Smooth muscle cell (in vitro differentiated cells): ENCODE measurements at regions not wholly inside any gene's neighbourhood (a gene's known extent, or its start where the extent isn't known, plus 50 kb on each side); places are given as distances from the start of the nearest gene placed in this dataset.

Experiments used
- DNase-seq: peaks from one replicate; lab custom pipeline; 2025; ENCODE audit not compliant: unreplicated experiment; lab: John Stamatoyannopoulos, UW
- H2AFZ ChIP-seq: fragments of 200-600 bp; sonication (generic); 2 replicates; pipeline ENCODE4 v1.6.0; 2016; ENCODE audit warnings: antibody characterized with exemption, low read depth, mild to moderate bottlenecking
- H3F3A ChIP-seq: fragments of 200-600 bp; sonication (generic); 2 replicates; pipeline ENCODE4 v1.6.0; 2017; ENCODE audit warnings: antibody characterized with exemption, low read depth
- H3K27ac ChIP-seq: fragments of 200-600 bp; sonication (generic); 2 replicates; pipeline ENCODE4 v1.5.1; 2016; ENCODE audit warnings: low read depth, mild to moderate bottlenecking
- H3K27me3 ChIP-seq: fragments of 200-600 bp; sonication (generic); 2 replicates; pipeline ENCODE4 v1.6.1; 2016; ENCODE audit warnings: low read depth, mild to moderate bottlenecking
- H3K36me3 ChIP-seq: fragments of 200-600 bp; sonication (generic); 2 replicates; pipeline ENCODE4 v1.5.1; 2016; ENCODE audit warnings: low read depth
- H3K4me1 ChIP-seq: fragments of 200-600 bp; sonication (generic); 2 replicates; pipeline ENCODE4 v1.5.1; 2016; ENCODE audit warnings: low read depth
- H3K4me2 ChIP-seq: fragments of 200-600 bp; sonication (generic); 2 replicates; pipeline ENCODE4 v1.6.0; 2016; ENCODE audit warnings: mild to moderate bottlenecking
- H3K4me3 ChIP-seq: fragments of 200-600 bp; sonication (generic); 2 replicates; pipeline ENCODE4 v1.5.1; 2016; ENCODE audit warnings: mild to moderate bottlenecking
- H3K79me2 ChIP-seq: fragments of 200-600 bp; sonication (generic); 2 replicates; pipeline ENCODE4 v1.6.0; 2016; ENCODE audit warnings: low read depth, mild to moderate bottlenecking
- H3K9ac ChIP-seq: fragments of 200-600 bp; sonication (generic); 2 replicates; pipeline ENCODE4 v1.6.0; 2016; ENCODE audit warnings: low read depth
- H3K9me3 ChIP-seq: fragments of 200-600 bp; sonication (generic); replicated peaks from 2 replicates; pipeline ENCODE4 v1.5.1; 2016; ENCODE audit warnings: low read depth
- H4K20me1 ChIP-seq: fragments of 200-600 bp; sonication (generic); 2 replicates; pipeline ENCODE4 v1.6.0; 2016; ENCODE audit warnings: low read depth
- CTCF ChIP-seq: fragments of 200-600 bp; sonication (generic); IDR thresholded peaks from 2 replicates; pipeline ENCODE4 v1.5.1; 2017; ENCODE audit warnings: borderline replicate concordance, mild to moderate bottlenecking, antibody characterized with exemption; ENCODE audit not compliant: insufficient read depth, poor library complexity, severe bottlenecking
- WGBS: methylation state at CpG from one replicate; pipeline ENCODE4 v1.1.7; 2016; ENCODE audit warnings: low lambda C conversion rate; 5-methylcytosine and 5-hydroxymethylcytosine counted together

- no peak overlapping the region for H2AFZ ChIP-seq
- H3K4me3 ChIP-seq: no peak overlapping the region
- no peak overlapping the region for H3K9ac ChIP-seq
- no peaks in the 10 kb centered on the region for H3K27me3 ChIP-seq
- H3K27ac ChIP-seq: no peak overlapping the region
- no peaks in the 10 kb centered on the region for H3F3A ChIP-seq
- H3K4me1 ChIP-seq: peaks cover 13% of the 10 kb centered on the region
- H3K79me2 ChIP-seq: no peaks in the 10 kb centered on the region
- H3K36me3 ChIP-seq: no peaks in the 10 kb centered on the region
- 88% methylated on average over 7 of the region's 7 CpGs for WGBS
- no peak for TF ChIP-seq CTCF
- no peak overlapping the region for H3K4me2 ChIP-seq
- H4K20me1 ChIP-seq: no peaks in the 10 kb centered on the region
- no peaks in the 10 kb centered on the region for H3K9me3 ChIP-seq
- no peak for DNase-seq
These were observed 52.0 kb upstream of the RPL11 start for GRCh38 chr1:23639460-23640095.

GRCh38 chr1:23638786-23639241 is 52.8 kb upstream of the RPL11 start:
- no peak overlapping the region for H3K27ac ChIP-seq
- no peak for TF ChIP-seq CTCF
- H3F3A ChIP-seq: no peaks in the 10 kb centered on the region
- H3K4me1 ChIP-seq: peaks cover 13% of the 10 kb centered on the region
- H4K20me1 ChIP-seq: no peaks in the 10 kb centered on the region
- H3K9ac ChIP-seq: no peak overlapping the region
- no peaks in the 10 kb centered on the region for H3K27me3 ChIP-seq
- H3K9me3 ChIP-seq: no peaks in the 10 kb centered on the region
- DNase-seq: no peak
- 55% methylated on average over 5 of the region's 5 CpGs for WGBS
- no peak overlapping the region for H3K4me2 ChIP-seq
- no peaks in the 10 kb centered on the region for H3K36me3 ChIP-seq
- H3K79me2 ChIP-seq: no peaks in the 10 kb centered on the region
- H2AFZ ChIP-seq: no peak overlapping the region
- H3K4me3 ChIP-seq: no peak overlapping the region

GRCh38 chr1:23638188-23638619 is 53.4 kb upstream of the RPL11 start:
- no peaks in the 10 kb centered on the region for H3K36me3 ChIP-seq
- no peak overlapping the region for H3K4me3 ChIP-seq
- 67% methylated on average over 4 of the region's 4 CpGs for WGBS
- H3K27me3 ChIP-seq: no peaks in the 10 kb centered on the region
- no peak overlapping the region for H3K4me2 ChIP-seq
- no peak overlapping the region for H3K9ac ChIP-seq
- no peak overlapping the region for H2AFZ ChIP-seq
- H3K27ac ChIP-seq: no peak overlapping the region
- no peak for TF ChIP-seq CTCF
- H3K4me1 ChIP-seq: peaks cover 13% of the 10 kb centered on the region
- H4K20me1 ChIP-seq: no peaks in the 10 kb centered on the region
- H3K79me2 ChIP-seq: no peaks in the 10 kb centered on the region
- no peaks in the 10 kb centered on the region for H3F3A ChIP-seq
- H3K9me3 ChIP-seq: no peaks in the 10 kb centered on the region
- no peak for DNase-seq

GRCh38 chr1:23636009-23636408 is 55.6 kb upstream of the RPL11 start:
- no peaks in the 10 kb centered on the region for H4K20me1 ChIP-seq
- DNase-seq: no peak
- H3K27me3 ChIP-seq: no peaks in the 10 kb centered on the region
- peaks cover 13% of the 10 kb centered on the region for H3K4me1 ChIP-seq
- no peaks in the 10 kb centered on the region for H3K9me3 ChIP-seq
- H3K36me3 ChIP-seq: no peaks in the 10 kb centered on the region
- no peak overlapping the region for H3K9ac ChIP-seq
- no peak overlapping the region for H3K4me2 ChIP-seq
- WGBS: 94% methylated on average over 7 of the region's 7 CpGs
- H3K27ac ChIP-seq: no peak overlapping the region
- no peak overlapping the region for H3K4me3 ChIP-seq
- H3K79me2 ChIP-seq: no peaks in the 10 kb centered on the region
- H3F3A ChIP-seq: no peaks in the 10 kb centered on the region
- H2AFZ ChIP-seq: no peak overlapping the region
- TF ChIP-seq CTCF: no peak
